GM23338 (cell line): ENCODE measurements at regions not wholly inside any gene's neighbourhood (a gene's known extent, or its start where the extent isn't known, plus 50 kb on each side); places are given as distances from the start of the nearest gene placed in this dataset.

ENCODE experiments used
- CTCF ChIP-seq, 2 experiments: fragments of 200-600 bp in 1 of 2; sonication (generic) in 1 of 2; conservative IDR thresholded peaks; 2 replicates each; pipeline versions ENCODE4 v1.5.1 to v1.6.1; 2016 to 2017; ENCODE audit warnings: antibody characterized with exemption in 2 of 2, low read depth in 2 of 2, mild to moderate bottlenecking in 2 of 2, moderate library complexity in 1 of 2
- EZH2 ChIP-seq: fragments of 200-600 bp; sonication (generic); IDR thresholded peaks from one replicate; pipeline ENCODE4 v1.8.0; 2017; ENCODE audit warnings: antibody characterized with exemption, mild to moderate bottlenecking, low read depth; ENCODE audit not compliant: unreplicated experiment
- JUNB ChIP-seq: IDR thresholded peaks from one replicate; pipeline ENCODE4 v1.6.1; 2016; ENCODE audit warnings: antibody characterized with exemption; ENCODE audit not compliant: unreplicated experiment
- NANOG ChIP-seq: IDR thresholded peaks from 2 replicates; pipeline ENCODE4 v1.6.1; 2016; ENCODE audit warnings: antibody characterized with exemption, borderline replicate concordance
- POLR2AphosphoS5 ChIP-seq: IDR thresholded peaks from 2 replicates; pipeline ENCODE4 v1.6.1; 2016; ENCODE audit warnings: antibody characterized with exemption, low read depth

GRCh38 chr10:56222237-56222636 lies 138.8 kb downstream of the ZWINT start:
- no peak for TF ChIP-seq CTCF (conservative IDR thresholded peaks at IDR 0.05; ENCODE audit: low read depth in 2 of 2)
- TF ChIP-seq JUNB, result no peak
- TF ChIP-seq EZH2, result no peak
- TF ChIP-seq POLR2AphosphoS5, result no peak
- no peak for TF ChIP-seq NANOG
